WTC11 (cell line): ENCODE measurements at regions not wholly inside any gene's neighbourhood (a gene's known extent, or its start where the extent isn't known, plus 50 kb on each side); places are given as distances from the start of the nearest gene placed in this dataset.

ENCODE experiments used
- ATAC-seq: fragments of 200-7000 bp; cut with Tn5 transposase; 2 replicates; pipeline ENCODE4 v1.10.0; 2021; ENCODE audit warnings: mild to moderate bottlenecking, moderate library complexity
- CTCF ChIA-PET: fragments of 300-600 bp; sonication (Branson Sonifier 250); formaldehyde crosslinking; loops from one replicate; lab custom pipeline; 2021; ENCODE audit warnings: antibody characterized with exemption; lab: Charles Lee
- POLR2A ChIA-PET: fragments of 350-600 bp; sonication (Branson Sonifier 250); formaldehyde crosslinking; loops from one replicate; lab custom pipeline; 2021; ENCODE audit warnings: antibody characterized with exemption; lab: Charles Lee
- DNase-seq: peaks from one replicate; pipeline ENCODE4 v3.0.0; 2021; ENCODE audit warnings: low spot score
- H3K27ac Mint-ChIP-seq: 2 replicates; pipeline ENCODE4 v1.8.0; 2021; ENCODE audit warnings: mixed read lengths
- H3K27me3 Mint-ChIP-seq: 2 replicates; pipeline ENCODE4 v1.8.0; 2021; ENCODE audit warnings: low read depth, mild to moderate bottlenecking, moderate library complexity, mixed read lengths
- H3K36me3 Mint-ChIP-seq: 2 replicates; pipeline ENCODE4 v1.8.0; 2021; ENCODE audit warnings: mixed read lengths
- H3K4me1 Mint-ChIP-seq: 2 replicates; pipeline ENCODE4 v1.8.0; 2022; ENCODE audit warnings: mixed read lengths
- H3K4me3 Mint-ChIP-seq: 2 replicates; pipeline ENCODE4 v1.8.0; 2021; ENCODE audit warnings: mild to moderate bottlenecking, moderate library complexity, mixed read lengths
- H3K9me3 Mint-ChIP-seq: 2 replicates; pipeline ENCODE4 v1.8.0; 2021; ENCODE audit warnings: mixed read lengths
- ARID4B ChIP-seq: sonication (generic); formaldehyde crosslinking; IDR thresholded peaks from 2 replicates; pipeline ENCODE4 v1.8.0; 2023; ENCODE audit warnings: missing genetic modification reagents, mild to moderate bottlenecking, borderline replicate concordance
- ELF4 ChIP-seq: sonication (generic); formaldehyde crosslinking; IDR thresholded peaks from 2 replicates; pipeline ENCODE4 v1.8.1; 2022; ENCODE audit warnings: low read depth, mild to moderate bottlenecking, moderate library complexity, missing genetic modification reagents
- GABPB1 ChIP-seq: sonication (generic); formaldehyde crosslinking; IDR thresholded peaks from 2 replicates; pipeline ENCODE4 v1.8.1; 2023; ENCODE audit warnings: mild to moderate bottlenecking, missing genetic modification reagents
- HMGXB4 ChIP-seq: sonication (generic); formaldehyde crosslinking; IDR thresholded peaks from 2 replicates; pipeline ENCODE4 v1.8.1; 2023; ENCODE audit warnings: mild to moderate bottlenecking, moderate library complexity, missing genetic modification reagents
- NR3C1 ChIP-seq: sonication (generic); formaldehyde crosslinking; conservative IDR thresholded peaks from 2 replicates; pipeline ENCODE4 v1.8.1; 2023; ENCODE audit warnings: low read depth, mild to moderate bottlenecking, missing genetic modification reagents
- SMAD3 ChIP-seq: sonication (generic); formaldehyde crosslinking; IDR thresholded peaks from 2 replicates; pipeline ENCODE4 v1.8.0; 2022; ENCODE audit warnings: missing genetic modification reagents, mild to moderate bottlenecking, borderline replicate concordance
- ZNF281 ChIP-seq: sonication (generic); formaldehyde crosslinking; IDR thresholded peaks from 2 replicates; pipeline ENCODE4 v1.8.0; 2023; ENCODE audit warnings: mild to moderate bottlenecking, missing genetic modification reagents
- TF ChIP-seq, protein P1 (sequence below): fragments of 250-450 bp; sonication (Bioruptor Pico); IDR thresholded peaks from 2 replicates; pipeline ENCODE4 v1.9.0; 2021; ENCODE audit warnings: mild to moderate bottlenecking
- TF ChIP-seq, protein P2 (sequence below): sonication (generic); formaldehyde crosslinking; IDR thresholded peaks from 2 replicates; pipeline ENCODE4 v1.8.1; 2023; ENCODE audit warnings: mild to moderate bottlenecking, missing genetic modification reagents, moderate library complexity
- TF ChIP-seq, protein P3 (sequence below): sonication (generic); formaldehyde crosslinking; IDR thresholded peaks from 2 replicates; pipeline ENCODE4 v1.8.1; 2023; ENCODE audit warnings: mild to moderate bottlenecking, missing genetic modification reagents, borderline replicate concordance

- Mint-ChIP-seq H3K4me3 (no peak overlapping the region), H3K36me3 (peaks cover 23% of the 10 kb centered on the region), H3K9me3 (peaks cover 30% of the 10 kb centered on the region), H3K27ac (no peak overlapping the region), H3K27me3 (no peaks in the 10 kb centered on the region; the same call in 1 of the 2 replicates), H3K4me1 (no peaks in the 10 kb centered on the region)
- TF ChIP-seq ELF4 (CRISPR knock-in tag) (no peak), ARID4B (CRISPR knock-in tag) (no peak), GABPB1 (CRISPR knock-in tag) (no peak), SMAD3 (CRISPR knock-in tag) (no peak), NR3C1 (CRISPR knock-in tag) (no peak)
- TF ChIP-seq, protein P1, sequence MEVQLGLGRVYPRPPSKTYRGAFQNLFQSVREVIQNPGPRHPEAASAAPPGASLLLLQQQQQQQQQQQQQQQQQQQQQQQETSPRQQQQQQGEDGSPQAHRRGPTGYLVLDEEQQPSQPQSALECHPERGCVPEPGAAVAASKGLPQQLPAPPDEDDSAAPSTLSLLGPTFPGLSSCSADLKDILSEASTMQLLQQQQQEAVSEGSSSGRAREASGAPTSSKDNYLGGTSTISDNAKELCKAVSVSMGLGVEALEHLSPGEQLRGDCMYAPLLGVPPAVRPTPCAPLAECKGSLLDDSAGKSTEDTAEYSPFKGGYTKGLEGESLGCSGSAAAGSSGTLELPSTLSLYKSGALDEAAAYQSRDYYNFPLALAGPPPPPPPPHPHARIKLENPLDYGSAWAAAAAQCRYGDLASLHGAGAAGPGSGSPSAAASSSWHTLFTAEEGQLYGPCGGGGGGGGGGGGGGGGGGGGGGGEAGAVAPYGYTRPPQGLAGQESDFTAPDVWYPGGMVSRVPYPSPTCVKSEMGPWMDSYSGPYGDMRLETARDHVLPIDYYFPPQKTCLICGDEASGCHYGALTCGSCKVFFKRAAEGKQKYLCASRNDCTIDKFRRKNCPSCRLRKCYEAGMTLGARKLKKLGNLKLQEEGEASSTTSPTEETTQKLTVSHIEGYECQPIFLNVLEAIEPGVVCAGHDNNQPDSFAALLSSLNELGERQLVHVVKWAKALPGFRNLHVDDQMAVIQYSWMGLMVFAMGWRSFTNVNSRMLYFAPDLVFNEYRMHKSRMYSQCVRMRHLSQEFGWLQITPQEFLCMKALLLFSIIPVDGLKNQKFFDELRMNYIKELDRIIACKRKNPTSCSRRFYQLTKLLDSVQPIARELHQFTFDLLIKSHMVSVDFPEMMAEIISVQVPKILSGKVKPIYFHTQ (CRISPR knock-in tag), result no peak
- TF ChIP-seq, protein P2, sequence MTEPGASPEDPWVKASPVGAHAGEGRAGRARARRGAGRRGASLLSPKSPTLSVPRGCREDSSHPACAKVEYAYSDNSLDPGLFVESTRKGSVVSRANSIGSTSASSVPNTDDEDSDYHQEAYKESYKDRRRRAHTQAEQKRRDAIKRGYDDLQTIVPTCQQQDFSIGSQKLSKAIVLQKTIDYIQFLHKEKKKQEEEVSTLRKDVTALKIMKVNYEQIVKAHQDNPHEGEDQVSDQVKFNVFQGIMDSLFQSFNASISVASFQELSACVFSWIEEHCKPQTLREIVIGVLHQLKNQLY (CRISPR knock-in tag), result no peak
- ChIA-PET CTCF (no interaction called here), POLR2A (no interaction called here)
- ATAC-seq (no peak), DNase-seq (no peak)
Observed at GRCh38 chrX:143571521-143571920, 54.2 kb upstream of the SPANXN3 start.

DNA sequence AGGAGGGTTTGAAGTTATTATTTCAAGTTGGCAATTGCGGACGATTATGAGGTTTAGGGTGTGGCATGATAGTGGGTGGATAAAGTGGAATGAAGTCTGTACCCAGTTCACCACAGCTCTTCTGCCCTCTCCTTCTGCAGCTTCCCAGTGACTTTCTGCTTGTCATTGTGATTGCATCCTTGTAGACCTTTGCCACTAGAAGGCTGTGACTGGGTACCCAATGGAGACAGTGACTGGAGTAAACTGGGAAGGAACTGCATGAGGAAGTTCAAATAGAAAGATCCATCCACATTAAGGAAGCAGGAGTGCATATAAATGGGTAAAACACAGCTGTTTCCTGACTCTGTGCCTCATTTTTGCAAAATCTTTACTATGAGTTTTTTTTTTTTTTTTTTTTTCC is 53.5 kb upstream of the SPANXN3 start:
- ChIA-PET CTCF (no interaction called here), POLR2A (no interaction called here)
- Mint-ChIP-seq H3K27ac (no peak overlapping the region), H3K4me1 (no peaks in the 10 kb centered on the region), H3K9me3 (peaks cover 35% of the 10 kb centered on the region), H3K4me3 (no peak overlapping the region), H3K27me3 (no peaks in the 10 kb centered on the region; the same call in 1 of the 2 replicates), H3K36me3 (peaks cover 29% of the 10 kb centered on the region)
- TF ChIP-seq, protein P3, sequence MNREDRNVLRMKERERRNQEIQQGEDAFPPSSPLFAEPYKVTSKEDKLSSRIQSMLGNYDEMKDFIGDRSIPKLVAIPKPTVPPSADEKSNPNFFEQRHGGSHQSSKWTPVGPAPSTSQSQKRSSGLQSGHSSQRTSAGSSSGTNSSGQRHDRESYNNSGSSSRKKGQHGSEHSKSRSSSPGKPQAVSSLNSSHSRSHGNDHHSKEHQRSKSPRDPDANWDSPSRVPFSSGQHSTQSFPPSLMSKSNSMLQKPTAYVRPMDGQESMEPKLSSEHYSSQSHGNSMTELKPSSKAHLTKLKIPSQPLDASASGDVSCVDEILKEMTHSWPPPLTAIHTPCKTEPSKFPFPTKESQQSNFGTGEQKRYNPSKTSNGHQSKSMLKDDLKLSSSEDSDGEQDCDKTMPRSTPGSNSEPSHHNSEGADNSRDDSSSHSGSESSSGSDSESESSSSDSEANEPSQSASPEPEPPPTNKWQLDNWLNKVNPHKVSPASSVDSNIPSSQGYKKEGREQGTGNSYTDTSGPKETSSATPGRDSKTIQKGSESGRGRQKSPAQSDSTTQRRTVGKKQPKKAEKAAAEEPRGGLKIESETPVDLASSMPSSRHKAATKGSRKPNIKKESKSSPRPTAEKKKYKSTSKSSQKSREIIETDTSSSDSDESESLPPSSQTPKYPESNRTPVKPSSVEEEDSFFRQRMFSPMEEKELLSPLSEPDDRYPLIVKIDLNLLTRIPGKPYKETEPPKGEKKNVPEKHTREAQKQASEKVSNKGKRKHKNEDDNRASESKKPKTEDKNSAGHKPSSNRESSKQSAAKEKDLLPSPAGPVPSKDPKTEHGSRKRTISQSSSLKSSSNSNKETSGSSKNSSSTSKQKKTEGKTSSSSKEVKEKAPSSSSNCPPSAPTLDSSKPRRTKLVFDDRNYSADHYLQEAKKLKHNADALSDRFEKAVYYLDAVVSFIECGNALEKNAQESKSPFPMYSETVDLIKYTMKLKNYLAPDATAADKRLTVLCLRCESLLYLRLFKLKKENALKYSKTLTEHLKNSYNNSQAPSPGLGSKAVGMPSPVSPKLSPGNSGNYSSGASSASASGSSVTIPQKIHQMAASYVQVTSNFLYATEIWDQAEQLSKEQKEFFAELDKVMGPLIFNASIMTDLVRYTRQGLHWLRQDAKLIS (CRISPR knock-in tag), result no peak
- TF ChIP-seq HMGXB4 (CRISPR knock-in tag) (no peak), ZNF281 (CRISPR knock-in tag) (no peak)
- DNase-seq (no peak), ATAC-seq (no peak)
